ENCODE measurements at regions not wholly inside any gene's neighbourhood (a gene's known extent, or its start where the extent isn't known, plus 50 kb on each side); places are given as distances from the start of the nearest gene placed in this dataset.

DNA sequence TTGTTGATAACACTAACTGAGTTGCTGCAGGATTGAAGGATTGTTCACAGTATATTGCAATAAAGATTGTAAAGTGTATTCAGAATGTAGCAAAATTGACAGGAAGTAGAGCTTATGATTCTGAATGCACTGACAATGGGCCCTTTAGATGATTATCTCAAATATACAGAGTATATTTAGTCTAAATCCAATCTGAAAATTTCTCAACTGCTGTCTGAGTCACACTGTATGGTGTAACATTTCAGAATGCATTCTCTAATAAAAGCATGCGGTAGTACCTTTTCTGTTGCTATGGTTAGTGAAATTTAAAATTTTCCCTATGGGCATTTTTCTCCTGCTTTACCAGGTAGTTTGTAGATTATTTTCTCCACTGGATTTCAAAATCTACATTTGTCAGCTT lies 365.2 kb downstream of the PCDH17 start:
- Mint-ChIP-seq H3K4me1 (ENCODE audit: low read depth) (no peaks in the 10 kb centered on the region), H3K9me3 (ENCODE audit: insufficient read depth) (peaks cover 22% of the 10 kb centered on the region), H3K36me3 (ENCODE audit: low read depth) (no peaks in the 10 kb centered on the region), H3K27ac (no peak overlapping the region), H3K4me3 (no peak overlapping the region), H3K27me3 (ENCODE audit: low read depth) (no peaks in the 10 kb centered on the region)
- POLR2A ChIA-PET: no interaction called here
- ATAC-seq (no peak), DNase-seq (no peak)
- CTCF ChIA-PET: no interaction called here

DNA sequence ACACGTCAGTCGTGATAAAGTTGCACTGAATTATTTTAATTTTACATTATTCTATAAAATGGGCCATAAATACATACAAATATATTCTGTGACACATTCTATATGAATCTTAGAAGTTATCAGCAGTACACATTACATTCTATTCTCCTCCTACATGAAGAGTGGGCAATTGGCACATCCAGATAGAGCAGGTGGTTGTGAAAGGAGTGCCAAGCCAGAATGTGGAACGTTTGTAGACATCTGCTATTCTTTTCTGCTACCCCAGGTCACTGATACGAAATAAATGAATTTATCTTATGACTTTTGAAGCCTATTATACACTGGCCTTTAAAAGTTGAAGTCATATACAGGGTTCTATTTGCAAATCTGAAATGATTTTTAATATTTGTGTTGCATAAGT lies 373.2 kb downstream of the PCDH17 start:
- no peak overlapping the region for H3K27ac Mint-ChIP-seq
- peaks cover 23% of the 10 kb centered on the region for H3K9me3 Mint-ChIP-seq (ENCODE audit: insufficient read depth)
- no peak overlapping the region for H3K4me3 Mint-ChIP-seq
- H3K4me1 Mint-ChIP-seq (ENCODE audit: low read depth): no peaks in the 10 kb centered on the region
- CTCF ChIA-PET: no interaction called here
- H3K27me3 Mint-ChIP-seq (ENCODE audit: low read depth): no peaks in the 10 kb centered on the region
- POLR2A ChIA-PET: no interaction called here
- H3K36me3 Mint-ChIP-seq (ENCODE audit: low read depth): no peaks in the 10 kb centered on the region
- DNase-seq (no peak), ATAC-seq (no peak)

DNA sequence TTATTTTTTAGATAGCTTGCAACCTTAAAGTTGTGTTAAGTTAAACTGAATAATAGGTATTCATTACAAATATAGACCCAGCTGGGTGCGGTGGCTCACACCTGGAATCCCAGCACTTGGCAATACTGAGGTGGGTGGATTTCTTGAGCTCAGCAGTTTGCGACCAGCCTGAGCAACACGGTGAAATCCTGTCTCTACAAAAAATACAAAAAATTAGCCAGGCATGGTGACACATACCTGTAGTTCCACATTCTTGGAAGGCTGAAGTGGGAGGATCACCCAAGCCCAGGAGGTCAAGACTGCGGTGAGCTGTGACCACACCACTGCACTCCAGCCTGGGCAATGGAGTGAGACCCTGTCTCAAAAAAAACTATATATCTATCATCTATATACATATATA lies 386.5 kb downstream of the PCDH17 start:
- DNase-seq (no peak), ATAC-seq (no peak)
- ChIA-PET CTCF (no interaction called here), POLR2A (no interaction called here)
- no peak overlapping the region for H3K27ac Mint-ChIP-seq
- H3K9me3 Mint-ChIP-seq (ENCODE audit: insufficient read depth): peaks cover 10% of the 10 kb centered on the region
- no peaks in the 10 kb centered on the region for H3K27me3 Mint-ChIP-seq (ENCODE audit: low read depth)
- no peaks in the 10 kb centered on the region for H3K4me1 Mint-ChIP-seq (ENCODE audit: low read depth)
- no peak overlapping the region for H3K4me3 Mint-ChIP-seq
- no peaks in the 10 kb centered on the region for H3K36me3 Mint-ChIP-seq (ENCODE audit: low read depth)

DNA sequence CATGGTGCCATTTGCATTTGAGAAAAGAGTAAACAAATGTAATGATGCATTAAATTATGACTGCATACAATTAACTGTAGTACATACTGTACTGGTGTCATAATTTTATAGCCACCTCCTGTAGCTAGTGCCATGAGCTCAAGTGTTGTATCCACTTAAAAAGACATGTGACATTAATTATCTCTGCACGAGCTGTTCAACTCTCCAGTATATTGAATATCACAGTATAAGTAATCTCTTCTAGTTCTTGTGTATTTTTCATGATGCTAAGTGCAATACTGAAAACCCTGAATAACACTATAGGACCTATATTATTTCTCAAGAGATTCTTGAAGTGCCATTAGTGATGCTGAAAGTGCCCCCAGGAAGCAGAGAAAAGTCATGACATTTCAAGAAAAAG lies 387.3 kb downstream of the PCDH17 start:
- Mint-ChIP-seq H3K4me3 (no peak overlapping the region), H3K4me1 (ENCODE audit: low read depth) (no peaks in the 10 kb centered on the region), H3K27ac (no peak overlapping the region), H3K27me3 (ENCODE audit: low read depth) (no peaks in the 10 kb centered on the region), H3K36me3 (ENCODE audit: low read depth) (no peaks in the 10 kb centered on the region), H3K9me3 (ENCODE audit: insufficient read depth) (peaks cover 11% of the 10 kb centered on the region)
- DNase-seq (no peak), ATAC-seq (no peak)
- CTCF ChIA-PET: no interaction called here
- POLR2A ChIA-PET: no interaction called here

DNA sequence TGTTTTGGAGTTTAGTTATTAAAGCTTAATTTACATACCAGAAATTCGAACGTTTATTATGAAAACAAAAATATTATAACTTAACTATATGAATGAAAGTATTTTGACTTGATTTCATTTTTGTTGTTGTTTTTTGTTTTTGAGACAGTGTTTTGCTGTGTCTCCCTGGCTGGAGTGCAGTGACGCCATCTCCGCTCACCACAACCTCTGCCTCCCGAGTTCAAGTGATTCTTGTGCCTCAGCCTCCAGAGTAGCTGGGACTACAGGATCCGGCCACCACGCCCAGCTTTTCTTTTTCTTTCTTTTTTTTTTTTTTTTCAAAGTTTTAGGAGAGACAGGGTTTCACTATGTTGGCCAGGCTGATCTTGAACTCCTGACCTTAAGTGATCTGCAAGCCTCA lies 392.6 kb downstream of the PCDH17 start:
- H3K4me3 Mint-ChIP-seq: no peak overlapping the region
- H3K27ac Mint-ChIP-seq: no peak overlapping the region
- peaks cover 14% of the 10 kb centered on the region for H3K9me3 Mint-ChIP-seq (ENCODE audit: insufficient read depth)
- H3K36me3 Mint-ChIP-seq (ENCODE audit: low read depth): no peaks in the 10 kb centered on the region
- ATAC-seq (no peak), DNase-seq (no peak)
- H3K4me1 Mint-ChIP-seq (ENCODE audit: low read depth): no peaks in the 10 kb centered on the region
- H3K27me3 Mint-ChIP-seq (ENCODE audit: low read depth): no peaks in the 10 kb centered on the region
- CTCF ChIA-PET: no interaction called here
- POLR2A ChIA-PET: no interaction called here

DNA sequence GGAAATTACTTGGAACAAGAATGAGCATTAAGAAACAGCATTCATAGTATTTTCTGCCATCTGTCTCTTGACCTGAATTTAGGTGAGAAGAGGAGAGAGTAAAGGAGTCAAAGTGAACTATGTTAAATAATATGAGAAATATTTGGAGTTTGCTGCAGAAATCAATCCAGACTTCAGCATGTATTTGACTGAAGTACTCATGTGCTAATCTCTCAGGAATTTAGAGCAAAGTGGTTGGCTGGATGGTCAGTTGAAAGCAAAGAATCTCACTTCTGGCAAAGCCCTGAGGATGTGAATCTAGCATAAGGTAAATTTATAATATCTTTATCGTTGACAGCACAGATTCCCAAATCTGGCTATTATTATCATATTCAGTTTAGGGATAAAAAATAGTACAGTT lies 394.3 kb downstream of the PCDH17 start:
- Mint-ChIP-seq H3K27ac (no peak overlapping the region), H3K4me3 (no peak overlapping the region), H3K27me3 (ENCODE audit: low read depth) (no peaks in the 10 kb centered on the region), H3K4me1 (ENCODE audit: low read depth) (no peaks in the 10 kb centered on the region), H3K36me3 (ENCODE audit: low read depth) (no peaks in the 10 kb centered on the region), H3K9me3 (ENCODE audit: insufficient read depth) (peaks cover 14% of the 10 kb centered on the region)
- CTCF ChIA-PET: no interaction called here
- POLR2A ChIA-PET: no interaction called here
- DNase-seq: no peak
- no peak for ATAC-seq

DNA sequence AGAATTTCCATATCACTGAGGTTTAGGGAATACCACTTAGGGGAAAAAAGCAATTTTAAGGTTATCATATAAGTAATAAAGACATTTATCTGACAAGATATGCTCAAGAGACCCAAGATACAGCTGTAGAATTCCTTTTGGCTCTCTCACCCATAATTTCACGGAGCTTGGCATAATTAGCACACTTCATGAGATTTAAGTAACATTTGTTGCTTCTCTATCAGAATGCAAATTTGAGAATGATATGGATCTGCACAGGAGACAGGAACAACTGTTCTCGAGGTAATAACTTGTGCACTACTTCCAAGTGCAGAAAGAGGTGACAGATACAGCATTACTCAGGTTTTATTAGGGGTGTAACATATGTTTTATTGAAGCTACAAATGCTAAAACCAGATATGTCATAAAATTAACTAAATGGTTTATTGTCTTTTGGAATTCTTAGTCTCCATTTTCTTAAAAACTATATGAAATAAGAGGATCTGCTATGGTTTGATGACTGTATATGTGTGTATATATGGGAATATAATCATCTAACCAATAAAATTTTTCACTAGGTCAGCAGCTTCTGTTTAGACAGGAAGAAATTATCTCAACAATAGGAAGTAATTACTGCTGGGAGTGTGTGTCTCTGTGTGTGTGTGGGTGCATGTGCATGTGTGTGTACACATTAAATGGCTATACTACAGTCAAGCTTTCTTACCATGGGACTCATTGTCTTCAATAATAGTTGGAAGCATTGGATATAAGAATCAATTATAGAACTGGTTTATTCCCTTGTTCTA lies 401.3 kb downstream of the PCDH17 start:
- no peaks in the 10 kb centered on the region for H3K4me1 Mint-ChIP-seq (ENCODE audit: low read depth)
- POLR2A ChIA-PET: no interaction called here
- H3K27me3 Mint-ChIP-seq (ENCODE audit: low read depth): no peaks in the 10 kb centered on the region
- no peak for DNase-seq
- H3K4me3 Mint-ChIP-seq: no peak overlapping the region
- peaks cover 16% of the 10 kb centered on the region for H3K9me3 Mint-ChIP-seq (ENCODE audit: insufficient read depth)
- H3K27ac Mint-ChIP-seq: no peak overlapping the region
- H3K36me3 Mint-ChIP-seq (ENCODE audit: low read depth): no peaks in the 10 kb centered on the region
- no peak for ATAC-seq
- CTCF ChIA-PET: no interaction called here

DNA sequence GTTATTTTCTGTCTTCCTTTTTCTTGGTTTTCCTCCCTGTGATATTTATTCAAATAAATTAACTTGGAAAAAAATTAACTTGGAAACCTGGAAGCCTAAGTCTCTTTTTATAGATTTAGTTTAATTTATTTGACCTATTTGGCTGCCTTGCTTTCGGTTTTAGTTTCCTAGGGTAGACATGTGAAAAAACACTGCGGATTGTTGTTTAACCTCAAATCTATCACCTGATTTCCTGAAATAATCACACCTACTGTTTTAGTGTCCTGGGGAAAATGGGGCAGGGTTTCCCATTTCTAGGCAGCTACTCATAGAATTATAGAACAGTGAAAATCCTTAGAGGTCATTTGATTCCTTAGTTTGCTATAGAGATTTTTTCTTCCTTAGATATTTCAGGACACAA lies 412.4 kb downstream of the PCDH17 start:
- POLR2A ChIA-PET: no interaction called here
- H3K4me1 Mint-ChIP-seq (ENCODE audit: low read depth): no peaks in the 10 kb centered on the region

DNA sequence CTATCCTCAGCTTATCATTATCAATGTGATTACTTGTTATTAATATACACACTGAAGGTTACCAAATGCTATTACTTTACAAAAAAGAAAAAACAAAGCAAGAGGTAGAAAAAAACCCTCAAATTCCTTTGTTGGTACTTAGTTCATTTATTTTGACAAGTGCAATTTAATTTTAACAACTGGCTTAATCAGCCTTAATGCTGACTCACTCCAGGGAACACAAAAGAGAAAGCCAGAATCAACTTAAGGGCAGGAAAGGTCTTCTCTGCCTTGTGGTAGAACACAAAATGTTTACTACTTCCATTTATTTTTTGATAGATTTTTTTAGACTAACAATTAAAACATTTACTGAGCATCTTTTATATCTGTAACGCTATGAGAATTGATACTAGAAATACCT lies 417.1 kb downstream of the PCDH17 start:
- H3K9me3 Mint-ChIP-seq (ENCODE audit: insufficient read depth): peaks cover 9% of the 10 kb centered on the region
- ChIA-PET POLR2A (no interaction called here), CTCF (no interaction called here)
- no peak overlapping the region for H3K27ac Mint-ChIP-seq
- H3K4me1 Mint-ChIP-seq (ENCODE audit: low read depth): no peaks in the 10 kb centered on the region
- H3K4me3 Mint-ChIP-seq: no peak overlapping the region
- H3K27me3 Mint-ChIP-seq (ENCODE audit: low read depth): no peaks in the 10 kb centered on the region
- no peaks in the 10 kb centered on the region for H3K36me3 Mint-ChIP-seq (ENCODE audit: low read depth)
- ATAC-seq (no peak), DNase-seq (no peak)

More for the DNA sequence above, 412.4 kb downstream of the PCDH17 start:
- DNase-seq: no peak
- Mint-ChIP-seq H3K9me3 (ENCODE audit: insufficient read depth) (peaks cover 3% of the 10 kb centered on the region), H3K27me3 (ENCODE audit: low read depth) (no peaks in the 10 kb centered on the region), H3K36me3 (ENCODE audit: low read depth) (no peaks in the 10 kb centered on the region), H3K4me3 (no peak overlapping the region), H3K27ac (no peak overlapping the region)
- no peak for ATAC-seq
- CTCF ChIA-PET: no interaction called here

DNA sequence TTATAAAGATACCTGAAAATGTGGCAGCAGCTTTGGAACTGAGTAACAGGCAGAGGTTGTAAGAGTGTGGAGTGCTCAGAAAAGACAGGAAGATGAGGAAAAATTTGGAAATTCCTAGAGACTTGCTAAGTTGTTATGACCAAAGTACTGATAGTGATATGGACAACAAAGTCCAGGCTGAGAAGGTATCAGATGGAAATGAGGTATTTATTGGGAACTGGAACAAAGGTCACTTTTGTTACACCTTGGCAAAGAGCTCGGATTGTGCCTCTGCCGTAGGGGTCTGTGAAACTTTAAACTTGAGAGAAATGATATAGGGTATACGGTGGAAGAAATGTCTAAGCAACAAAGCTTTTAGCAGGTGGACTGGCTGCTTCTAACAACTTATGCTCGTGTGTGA lies 419.9 kb downstream of the PCDH17 start:
- Mint-ChIP-seq H3K27me3 (ENCODE audit: low read depth) (no peaks in the 10 kb centered on the region), H3K9me3 (ENCODE audit: insufficient read depth) (peaks cover 9% of the 10 kb centered on the region), H3K27ac (no peak overlapping the region)

DNA sequence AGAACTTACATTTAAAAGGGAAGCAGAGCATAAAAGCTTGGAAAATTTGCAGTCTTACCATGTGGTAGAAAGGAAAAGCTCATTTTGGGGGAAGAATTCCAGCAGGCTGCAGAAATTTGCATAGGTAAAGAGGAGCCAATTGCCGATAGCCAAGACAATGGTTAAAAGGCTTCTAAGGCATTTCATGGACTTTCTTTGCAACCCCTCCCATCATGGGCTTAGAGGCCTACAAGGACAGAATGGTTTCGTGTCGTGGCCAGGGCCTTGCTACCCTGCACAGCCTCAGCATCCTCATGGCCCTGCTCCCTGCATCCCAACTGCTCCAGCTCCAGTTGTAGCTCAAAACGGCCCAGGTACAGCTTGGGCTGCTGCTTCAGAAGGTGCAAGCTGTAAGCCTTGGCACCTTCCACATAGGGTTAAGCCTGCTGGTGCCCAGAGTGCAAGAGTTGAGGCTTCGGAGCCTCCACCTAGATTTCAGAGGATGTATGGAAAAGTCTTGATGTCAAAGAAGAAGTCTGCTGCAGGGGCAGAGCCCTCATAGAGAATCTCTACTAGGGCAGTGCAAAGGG lies 420.3 kb downstream of the PCDH17 start:
- no peaks in the 10 kb centered on the region for H3K4me1 Mint-ChIP-seq (ENCODE audit: low read depth)
- DNase-seq (no peak), ATAC-seq (no peak)
- H3K9me3 Mint-ChIP-seq (ENCODE audit: insufficient read depth): peaks cover 9% of the 10 kb centered on the region
- ChIA-PET POLR2A (no interaction called here), CTCF (no interaction called here)
- H3K4me3 Mint-ChIP-seq: no peak overlapping the region
- H3K36me3 Mint-ChIP-seq (ENCODE audit: low read depth): no peaks in the 10 kb centered on the region
- no peak overlapping the region for H3K27ac Mint-ChIP-seq
- no peaks in the 10 kb centered on the region for H3K27me3 Mint-ChIP-seq (ENCODE audit: low read depth)

More for the DNA sequence above, 419.9 kb downstream of the PCDH17 start:
- ChIA-PET CTCF (no interaction called here), POLR2A (no interaction called here)
- no peak for DNase-seq
- Mint-ChIP-seq H3K36me3 (ENCODE audit: low read depth) (no peaks in the 10 kb centered on the region), H3K4me1 (ENCODE audit: low read depth) (no peaks in the 10 kb centered on the region), H3K4me3 (no peak overlapping the region)
- no peak for ATAC-seq

DNA sequence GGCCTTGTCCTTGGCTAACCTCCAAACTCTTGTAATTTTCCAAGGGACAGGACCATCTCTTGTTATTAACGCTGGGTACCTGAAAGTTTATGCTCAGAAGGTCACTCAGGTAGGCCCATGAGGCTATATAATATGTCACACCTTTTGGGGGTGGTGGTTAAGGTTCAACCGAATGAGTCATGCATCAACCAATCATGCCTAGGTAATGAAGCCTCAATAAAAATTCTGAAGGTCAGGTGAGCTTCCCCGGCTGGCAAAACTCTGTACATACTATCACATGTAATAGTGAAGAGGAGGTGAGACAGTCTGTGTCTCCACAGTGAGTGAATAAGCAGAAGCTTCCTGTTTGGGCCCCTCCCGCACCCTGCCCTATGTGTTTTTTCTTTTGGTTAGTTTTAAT lies 424.9 kb downstream of the PCDH17 start:
- POLR2A ChIA-PET: no interaction called here
- CTCF ChIA-PET: no interaction called here
- DNase-seq (no peak), ATAC-seq (no peak)
- no peaks in the 10 kb centered on the region for H3K4me1 Mint-ChIP-seq (ENCODE audit: low read depth)
- H3K27me3 Mint-ChIP-seq (ENCODE audit: low read depth): no peaks in the 10 kb centered on the region
- no peak overlapping the region for H3K4me3 Mint-ChIP-seq
- H3K36me3 Mint-ChIP-seq (ENCODE audit: low read depth): no peaks in the 10 kb centered on the region
- H3K27ac Mint-ChIP-seq: no peak overlapping the region
- peaks cover 13% of the 10 kb centered on the region for H3K9me3 Mint-ChIP-seq (ENCODE audit: insufficient read depth)

DNA sequence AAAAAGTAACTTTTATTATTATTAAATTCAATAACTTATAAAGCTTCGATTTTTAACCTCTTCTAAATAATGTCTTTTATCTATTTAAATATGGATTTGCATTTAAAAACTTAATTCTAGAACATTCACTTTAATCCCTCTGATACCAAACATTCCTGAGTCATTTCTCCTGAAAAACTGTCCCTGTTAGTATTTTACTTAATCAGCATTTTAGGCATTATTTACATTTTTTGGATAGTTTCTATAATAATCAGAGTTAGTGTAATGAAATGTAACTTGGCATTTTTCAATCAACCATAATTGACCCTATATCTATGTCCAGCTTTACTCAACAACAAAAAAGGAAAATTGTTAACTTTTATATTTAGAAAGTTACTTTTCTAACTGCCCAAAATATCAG lies 428.1 kb downstream of the PCDH17 start:
- H3K36me3 Mint-ChIP-seq (ENCODE audit: low read depth): no peaks in the 10 kb centered on the region
- no peak overlapping the region for H3K4me3 Mint-ChIP-seq
- no peaks in the 10 kb centered on the region for H3K27me3 Mint-ChIP-seq (ENCODE audit: low read depth)
- H3K27ac Mint-ChIP-seq: no peak overlapping the region
- H3K4me1 Mint-ChIP-seq (ENCODE audit: low read depth): no peaks in the 10 kb centered on the region
- CTCF ChIA-PET: no interaction called here
- peaks cover 8% of the 10 kb centered on the region for H3K9me3 Mint-ChIP-seq (ENCODE audit: insufficient read depth)
- ATAC-seq: no peak
- POLR2A ChIA-PET: no interaction called here
- no peak for DNase-seq
